ENCODE measurements at regions not wholly inside any gene's neighbourhood (a gene's known extent, or its start where the extent isn't known, plus 50 kb on each side); places are given as distances from the start of the nearest gene placed in this dataset.

DNA sequence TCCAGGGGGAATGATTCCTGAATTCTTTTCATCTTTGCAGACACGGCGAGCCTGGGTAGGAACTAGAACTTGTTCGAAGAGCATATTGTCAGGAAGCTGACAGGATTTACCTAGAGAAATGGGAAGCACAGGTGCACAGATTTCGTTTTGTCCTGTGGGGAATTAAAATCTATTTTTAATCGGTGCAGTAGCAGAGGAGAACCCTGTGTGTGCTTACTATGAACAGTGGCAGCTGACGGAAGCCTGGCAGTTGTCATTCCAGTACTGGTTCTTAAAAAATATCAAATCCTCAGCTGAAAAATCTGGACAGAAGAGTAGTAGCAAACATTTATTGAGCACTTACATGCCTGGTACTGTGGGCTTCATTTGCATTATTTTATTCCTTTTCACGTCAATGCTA is 609.0 kb downstream of the QKI start:
- no peak overlapping the region for H3K4me3 ChIP-seq (ENCODE audit: low read length)
- H3K27me3 ChIP-seq (ENCODE audit: insufficient read depth, low read length), result no peaks in the 10 kb centered on the region
- no peaks in the 10 kb centered on the region for H3K4me1 ChIP-seq (ENCODE audit: insufficient read depth, low read length)
- H3K36me3 ChIP-seq (ENCODE audit: insufficient read depth, low read length), result no peaks in the 10 kb centered on the region
- H3K9me3 ChIP-seq (ENCODE audit: low read length), result peaks cover 1% of the 10 kb centered on the region
- H2AFZ ChIP-seq (ENCODE audit: low read depth, low read length), result no peak overlapping the region

DNA sequence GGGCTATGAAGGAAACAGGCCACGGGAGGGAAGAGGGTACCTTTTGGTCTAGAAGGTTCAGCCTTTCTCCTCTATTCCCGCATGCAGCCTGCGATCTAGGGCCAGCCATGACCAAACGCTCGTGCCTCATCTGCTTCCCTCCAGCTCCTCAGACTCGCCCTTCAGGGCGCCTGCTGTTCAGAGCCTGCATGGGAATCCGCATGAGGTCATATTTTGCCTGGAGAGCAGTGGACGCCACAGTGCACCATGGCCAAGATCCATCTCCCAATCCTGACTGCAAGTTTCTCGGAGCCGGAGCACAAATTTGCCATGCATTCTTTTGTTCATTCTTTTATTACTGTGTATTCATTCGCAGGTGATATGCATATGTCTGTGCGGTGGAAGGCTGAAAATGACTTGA is 608.1 kb downstream of the QKI start:
- no peak overlapping the region for H3K4me3 ChIP-seq (ENCODE audit: low read length)

GRCh38 chr6:164021589-164022250 is 607.2 kb downstream of the QKI start:
- no peak overlapping the region for H2AFZ ChIP-seq (ENCODE audit: low read depth, low read length)
- no peaks in the 10 kb centered on the region for H3K27me3 ChIP-seq (ENCODE audit: insufficient read depth, low read length)
- no peaks in the 10 kb centered on the region for H3K4me1 ChIP-seq (ENCODE audit: insufficient read depth, low read length)
- H3K9me3 ChIP-seq (ENCODE audit: low read length), result peaks cover 1% of the 10 kb centered on the region
- H3K4me3 ChIP-seq (ENCODE audit: low read length), result no peak overlapping the region
- no peaks in the 10 kb centered on the region for H3K36me3 ChIP-seq (ENCODE audit: insufficient read depth, low read length)

More for the DNA sequence above, 608.1 kb downstream of the QKI start:
- Histone ChIP-seq H3K9me3 (ENCODE audit: low read length) (peaks cover 1% of the 10 kb centered on the region), H3K4me1 (ENCODE audit: insufficient read depth, low read length) (no peaks in the 10 kb centered on the region), H2AFZ (ENCODE audit: low read depth, low read length) (no peak overlapping the region), H3K36me3 (ENCODE audit: insufficient read depth, low read length) (no peaks in the 10 kb centered on the region), H3K27me3 (ENCODE audit: insufficient read depth, low read length) (no peaks in the 10 kb centered on the region)

- H3K4me1 ChIP-seq (ENCODE audit: insufficient read depth, low read length), result peaks cover 8% of the 10 kb centered on the region
- no peaks in the 10 kb centered on the region for H3K36me3 ChIP-seq (ENCODE audit: insufficient read depth, low read length)
- H3K4me3 ChIP-seq (ENCODE audit: low read length), result no peak overlapping the region
- no peak overlapping the region for H2AFZ ChIP-seq (ENCODE audit: low read depth, low read length)
- H3K9me3 ChIP-seq (ENCODE audit: low read length), result no peaks in the 10 kb centered on the region
- H3K27me3 ChIP-seq (ENCODE audit: insufficient read depth, low read length), result no peaks in the 10 kb centered on the region
These were observed 605.6 kb downstream of the QKI start for GRCh38 chr6:164020142-164020541.

- peaks cover 16% of the 10 kb centered on the region for H3K4me1 ChIP-seq (ENCODE audit: insufficient read depth, low read length)
- no peaks in the 10 kb centered on the region for H3K36me3 ChIP-seq (ENCODE audit: insufficient read depth, low read length)
- no peak overlapping the region for H2AFZ ChIP-seq (ENCODE audit: low read depth, low read length)
- no peaks in the 10 kb centered on the region for H3K9me3 ChIP-seq (ENCODE audit: low read length)
- no peak overlapping the region for H3K4me3 ChIP-seq (ENCODE audit: low read length)
- H3K27me3 ChIP-seq (ENCODE audit: insufficient read depth, low read length), result no peaks in the 10 kb centered on the region
These were observed 603.6 kb downstream of the QKI start for GRCh38 chr6:164018133-164018532.

GRCh38 chr6:164016056-164016455 is 601.5 kb downstream of the QKI start:
- Histone ChIP-seq H3K27me3 (ENCODE audit: insufficient read depth, low read length) (no peaks in the 10 kb centered on the region), H3K9me3 (ENCODE audit: low read length) (no peaks in the 10 kb centered on the region), H3K4me3 (ENCODE audit: low read length) (no peak overlapping the region), H3K4me1 (ENCODE audit: insufficient read depth, low read length) (peaks cover 18% of the 10 kb centered on the region), H2AFZ (ENCODE audit: low read depth, low read length) (no peak overlapping the region), H3K36me3 (ENCODE audit: insufficient read depth, low read length) (no peaks in the 10 kb centered on the region)

- no peaks in the 10 kb centered on the region for H3K9me3 ChIP-seq (ENCODE audit: low read length)
These were observed 600.6 kb downstream of the QKI start for GRCh38 chr6:164015088-164015484.

GRCh38 chr6:164014346-164015087 is 600.0 kb downstream of the QKI start:
- peaks cover 29% of the 10 kb centered on the region for H3K4me1 ChIP-seq (ENCODE audit: insufficient read depth, low read length)
- H2AFZ ChIP-seq (ENCODE audit: low read depth, low read length), result no peak overlapping the region
- H3K36me3 ChIP-seq (ENCODE audit: insufficient read depth, low read length), result no peaks in the 10 kb centered on the region
- H3K27me3 ChIP-seq (ENCODE audit: insufficient read depth, low read length), result no peaks in the 10 kb centered on the region
- no peaks in the 10 kb centered on the region for H3K9me3 ChIP-seq (ENCODE audit: low read length)
- no peak overlapping the region for H3K4me3 ChIP-seq (ENCODE audit: low read length)

More at GRCh38 chr6:164015088-164015484, 600.6 kb downstream of the QKI start:
- Histone ChIP-seq H3K36me3 (ENCODE audit: insufficient read depth, low read length) (no peaks in the 10 kb centered on the region), H2AFZ (ENCODE audit: low read depth, low read length) (no peak overlapping the region), H3K4me3 (ENCODE audit: low read length) (no peak overlapping the region), H3K4me1 (ENCODE audit: insufficient read depth, low read length) (peaks cover 28% of the 10 kb centered on the region), H3K27me3 (ENCODE audit: insufficient read depth, low read length) (no peaks in the 10 kb centered on the region)

- Histone ChIP-seq H2AFZ (ENCODE audit: low read depth, low read length) (no peak overlapping the region), H3K36me3 (ENCODE audit: insufficient read depth, low read length) (no peaks in the 10 kb centered on the region), H3K27me3 (ENCODE audit: insufficient read depth, low read length) (no peaks in the 10 kb centered on the region), H3K4me3 (ENCODE audit: low read length) (no peak overlapping the region), H3K9me3 (ENCODE audit: low read length) (no peaks in the 10 kb centered on the region), H3K4me1 (ENCODE audit: insufficient read depth, low read length) (peaks cover 29% of the 10 kb centered on the region)
These were observed 599.1 kb downstream of the QKI start for GRCh38 chr6:164013480-164014208.

DNA sequence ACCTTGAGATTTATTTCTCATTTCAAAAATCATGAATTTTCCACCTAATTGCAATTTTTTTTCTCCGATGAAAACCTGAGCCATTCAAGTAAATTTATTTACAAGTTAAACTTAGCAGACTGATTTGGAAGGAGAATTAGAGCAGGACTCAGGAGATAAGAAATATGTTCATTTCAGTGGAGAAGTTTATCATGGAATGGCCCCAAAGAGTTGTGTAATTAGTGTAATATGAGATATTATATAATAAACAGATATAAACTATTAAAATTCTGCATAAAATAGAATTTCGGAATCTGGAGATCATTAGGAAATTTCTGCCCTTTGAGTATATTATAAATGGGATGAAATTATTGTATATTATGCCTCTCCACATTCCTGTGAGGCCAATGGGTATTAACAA is 596.8 kb downstream of the QKI start:
- Histone ChIP-seq H2AFZ (ENCODE audit: low read depth, low read length) (no peak overlapping the region), H3K27me3 (ENCODE audit: insufficient read depth, low read length) (no peaks in the 10 kb centered on the region), H3K36me3 (ENCODE audit: insufficient read depth, low read length) (no peaks in the 10 kb centered on the region), H3K4me3 (ENCODE audit: low read length) (no peak overlapping the region), H3K9me3 (ENCODE audit: low read length) (peaks cover 3% of the 10 kb centered on the region), H3K4me1 (ENCODE audit: insufficient read depth, low read length) (peaks cover 29% of the 10 kb centered on the region)

- no peaks in the 10 kb centered on the region for H3K27me3 ChIP-seq (ENCODE audit: insufficient read depth, low read length)
- H3K4me1 ChIP-seq (ENCODE audit: insufficient read depth, low read length), result peaks cover 25% of the 10 kb centered on the region
These were observed 596.1 kb downstream of the QKI start for GRCh38 chr6:164010441-164011103.

GRCh38 chr6:164008902-164009301 is 594.4 kb downstream of the QKI start:
- no peaks in the 10 kb centered on the region for H3K36me3 ChIP-seq (ENCODE audit: insufficient read depth, low read length)
- H3K9me3 ChIP-seq (ENCODE audit: low read length), result peaks cover 3% of the 10 kb centered on the region
- no peak overlapping the region for H3K4me3 ChIP-seq (ENCODE audit: low read length)
- H3K4me1 ChIP-seq (ENCODE audit: insufficient read depth, low read length), result peaks cover 13% of the 10 kb centered on the region
- H2AFZ ChIP-seq (ENCODE audit: low read depth, low read length), result no peak overlapping the region
- H3K27me3 ChIP-seq (ENCODE audit: insufficient read depth, low read length), result no peaks in the 10 kb centered on the region

More at GRCh38 chr6:164010441-164011103, 596.1 kb downstream of the QKI start:
- Histone ChIP-seq H3K4me3 (ENCODE audit: low read length) (no peak overlapping the region), H3K36me3 (ENCODE audit: insufficient read depth, low read length) (no peaks in the 10 kb centered on the region), H2AFZ (ENCODE audit: low read depth, low read length) (peak overlapping the region; percentile 51), H3K9me3 (ENCODE audit: low read length) (peaks cover 3% of the 10 kb centered on the region)

- H2AFZ ChIP-seq (ENCODE audit: low read depth, low read length), result no peak overlapping the region
- peaks cover 13% of the 10 kb centered on the region for H3K4me1 ChIP-seq (ENCODE audit: insufficient read depth, low read length)
- H3K27me3 ChIP-seq (ENCODE audit: insufficient read depth, low read length), result no peaks in the 10 kb centered on the region
- no peak overlapping the region for H3K4me3 ChIP-seq (ENCODE audit: low read length)
- H3K36me3 ChIP-seq (ENCODE audit: insufficient read depth, low read length), result no peaks in the 10 kb centered on the region
- peaks cover 3% of the 10 kb centered on the region for H3K9me3 ChIP-seq (ENCODE audit: low read length)
These were observed 593.4 kb downstream of the QKI start for GRCh38 chr6:164007881-164008280.

Measured in neuron (in vitro differentiated cells).